Suprapubic skin (tissue), 4 donors: ENCODE measurements at regions not wholly inside any gene's neighbourhood (a gene's known extent, or its start where the extent isn't known, plus 50 kb on each side); places are given as distances from the start of the nearest gene placed in this dataset.
A peak's percentile ranks its signal among the peaks of the same experiment; 100 is the strongest.

ENCODE experiments used
- DNase-seq, 2 donors: peaks; one replicate each; pipeline ENCODE4 v3.0.0-alpha.2; 2019; ENCODE audit warnings: low spot score in 2 of 2
- H3K27ac ChIP-seq: fragments of 200-600 bp; sonication (generic); one replicate; pipeline ENCODE4 v1.5.1; 2019
- H3K27me3 ChIP-seq: fragments of 200-600 bp; sonication (generic); one replicate; pipeline ENCODE4 v1.5.1; 2019
- H3K36me3 ChIP-seq: fragments of 200-600 bp; sonication (generic); one replicate; pipeline ENCODE4 v1.5.1; 2019
- H3K4me1 ChIP-seq: fragments of 200-600 bp; sonication (generic); one replicate; pipeline ENCODE4 v1.5.1; 2019
- H3K4me3 ChIP-seq: fragments of 200-600 bp; sonication (generic); one replicate; pipeline ENCODE4 v1.5.1; 2019; ENCODE audit warnings: mild to moderate bottlenecking
- H3K9me3 ChIP-seq: fragments of 200-600 bp; sonication (generic); one replicate; pipeline ENCODE4 v1.5.1; 2019
- CTCF ChIP-seq, 2 donors: fragments of 200-600 bp in 1 of 2; fragments of 450-650 bp in 1 of 2; sonication (generic) in 1 of 2; IDR thresholded peaks; one replicate each; pipeline ENCODE4 v1.5.1; 2016 to 2019; ENCODE audit warnings: antibody characterized with exemption in 2 of 2, mild to moderate bottlenecking in 1 of 2, moderate library complexity in 1 of 2
- EP300 ChIP-seq: sonication (generic); formaldehyde crosslinking; IDR thresholded peaks from one replicate; pipeline ENCODE4 v1.6.1; 2017; ENCODE audit warnings: antibody characterized with exemption
- POLR2A ChIP-seq, 2 donors: fragments of 450-650 bp; IDR thresholded peaks; one replicate each; pipeline ENCODE4 v1.6.1; 2017; ENCODE audit warnings: antibody characterized with exemption in 2 of 2, mild to moderate bottlenecking in 2 of 2, moderate library complexity in 2 of 2
- POLR2AphosphoS5 ChIP-seq, 3 donors: sonication (generic); formaldehyde crosslinking; IDR thresholded peaks; one replicate each; pipeline ENCODE4 v1.6.1; 2017; ENCODE audit warnings: antibody characterized with exemption in 3 of 3
- WGBS: methylation state at CpG from one replicate; pipeline ENCODE4 v1.1.5; 2018; 5-methylcytosine and 5-hydroxymethylcytosine counted together

GRCh38 chr12:42786400-42787148 lies 197.0 kb upstream of the PRICKLE1 start:
- Histone ChIP-seq H3K4me1 (no peaks in the 10 kb centered on the region), H3K36me3 (no peaks in the 10 kb centered on the region), H3K4me3 (no peak overlapping the region), H3K9me3 (no peaks in the 10 kb centered on the region), H3K27ac (no peak overlapping the region), H3K27me3 (no peaks in the 10 kb centered on the region)
- no peak for TF ChIP-seq EP300
- TF ChIP-seq POLR2A (IDR thresholded peaks at IDR 0.05), result no peak
- no peak for TF ChIP-seq CTCF (IDR thresholded peaks at IDR 0.05)
- TF ChIP-seq POLR2AphosphoS5 (IDR thresholded peaks at IDR 0.05), result no peak
- DNase-seq, result no peak
- 54% methylated on average over 5 of the region's 5 CpGs for WGBS

DNA sequence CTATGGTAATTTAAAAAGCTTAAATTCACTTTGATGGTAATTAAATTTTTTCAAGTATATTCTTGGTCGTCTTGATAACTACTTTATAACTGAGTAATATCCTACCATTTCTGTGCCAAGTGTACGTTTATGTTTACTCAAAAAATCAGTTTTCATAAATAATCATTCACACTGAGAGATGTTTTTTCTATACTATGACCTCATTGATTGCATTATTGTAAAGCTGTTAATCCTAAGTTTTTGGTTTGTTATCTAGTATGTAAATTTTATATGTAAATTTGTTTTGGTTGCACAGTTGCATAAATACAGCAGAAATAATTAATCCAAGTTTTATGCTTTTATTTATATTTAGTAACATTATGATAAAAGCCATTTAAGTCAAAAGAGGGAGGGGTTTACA lies 196.4 kb upstream of the PRICKLE1 start:
- Histone ChIP-seq H3K9me3 (no peaks in the 10 kb centered on the region), H3K27ac (no peak overlapping the region), H3K4me3 (no peak overlapping the region), H3K4me1 (peaks cover under 1% of the 10 kb centered on the region), H3K27me3 (no peaks in the 10 kb centered on the region), H3K36me3 (no peaks in the 10 kb centered on the region)
- no peak for TF ChIP-seq POLR2A (IDR thresholded peaks at IDR 0.05)
- TF ChIP-seq CTCF (IDR thresholded peaks at IDR 0.05), result no peak
- no peak for TF ChIP-seq POLR2AphosphoS5 (IDR thresholded peaks at IDR 0.05)
- TF ChIP-seq EP300, result no peak
- no peak for DNase-seq
- WGBS, result 75% methylated on average over 2 of the region's 2 CpGs

DNA sequence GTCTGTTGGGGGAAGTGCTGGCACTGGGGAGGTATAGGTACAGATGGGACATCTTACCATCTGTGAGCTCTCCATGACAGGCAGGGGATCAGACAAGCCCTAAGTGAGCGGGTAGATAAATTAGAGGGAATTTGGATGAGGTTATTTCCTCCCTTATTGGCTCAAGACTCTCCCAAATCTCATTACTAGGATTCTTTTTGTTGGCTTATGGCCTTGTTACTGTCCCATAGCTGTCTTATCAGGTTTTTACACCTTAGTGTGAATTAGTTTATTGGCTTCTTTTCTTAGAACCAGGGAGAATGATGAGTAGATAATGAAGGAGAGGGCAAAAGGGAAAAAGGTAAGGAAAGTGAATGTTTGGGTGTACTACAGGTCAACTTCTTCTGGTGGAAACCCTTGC lies 191.1 kb upstream of the PRICKLE1 start:
- no peak for DNase-seq
- no peak overlapping the region for H3K27ac ChIP-seq
- no peak overlapping the region for H3K4me3 ChIP-seq
- H3K27me3 ChIP-seq, result no peaks in the 10 kb centered on the region
- TF ChIP-seq POLR2A (IDR thresholded peaks at IDR 0.05) (no peak), POLR2AphosphoS5 (IDR thresholded peaks at IDR 0.05) (no peak), EP300 (no peak)
- no peaks in the 10 kb centered on the region for H3K9me3 ChIP-seq
- H3K36me3 ChIP-seq, result no peaks in the 10 kb centered on the region
- 73% methylated on average over 1 of the region's 1 CpG for WGBS
- H3K4me1 ChIP-seq, result peaks cover 23% of the 10 kb centered on the region

GRCh38 chr12:42779186-42779859 lies 189.8 kb upstream of the PRICKLE1 start:
- DNase-seq, result peak in 1 of 2 donors; percentile 65
- H3K9me3 ChIP-seq, result no peaks in the 10 kb centered on the region
- H3K36me3 ChIP-seq, result no peaks in the 10 kb centered on the region
- peak overlapping the region; percentile 6 for H3K4me3 ChIP-seq
- peaks cover 23% of the 10 kb centered on the region for H3K4me1 ChIP-seq
- 45% methylated on average over 7 of the region's 7 CpGs for WGBS
- TF ChIP-seq POLR2AphosphoS5 (IDR thresholded peaks at IDR 0.05) (no peak), POLR2A (IDR thresholded peaks at IDR 0.05) (no peak), CTCF (IDR thresholded peaks at IDR 0.05) (no peak), EP300 (no peak)
- no peaks in the 10 kb centered on the region for H3K27me3 ChIP-seq
- peak overlapping the region; percentile 52 for H3K27ac ChIP-seq

- no peak for DNase-seq
- Histone ChIP-seq H3K27ac (no peak overlapping the region), H3K4me1 (peaks cover 23% of the 10 kb centered on the region), H3K9me3 (no peaks in the 10 kb centered on the region), H3K4me3 (no peak overlapping the region), H3K27me3 (no peaks in the 10 kb centered on the region), H3K36me3 (no peaks in the 10 kb centered on the region)
- TF ChIP-seq POLR2A (IDR thresholded peaks at IDR 0.05) (no peak), CTCF (IDR thresholded peaks at IDR 0.05) (no peak), POLR2AphosphoS5 (IDR thresholded peaks at IDR 0.05) (no peak), EP300 (no peak)
- 85% methylated on average over 9 of the region's 9 CpGs for WGBS
Measured at GRCh38 chr12:42776396-42776795, 186.8 kb upstream of the PRICKLE1 start.
